ENCODE measurements at regions not wholly inside any gene's neighbourhood (a gene's known extent, or its start where the extent isn't known, plus 50 kb on each side); places are given as distances from the start of the nearest gene placed in this dataset.

DNA sequence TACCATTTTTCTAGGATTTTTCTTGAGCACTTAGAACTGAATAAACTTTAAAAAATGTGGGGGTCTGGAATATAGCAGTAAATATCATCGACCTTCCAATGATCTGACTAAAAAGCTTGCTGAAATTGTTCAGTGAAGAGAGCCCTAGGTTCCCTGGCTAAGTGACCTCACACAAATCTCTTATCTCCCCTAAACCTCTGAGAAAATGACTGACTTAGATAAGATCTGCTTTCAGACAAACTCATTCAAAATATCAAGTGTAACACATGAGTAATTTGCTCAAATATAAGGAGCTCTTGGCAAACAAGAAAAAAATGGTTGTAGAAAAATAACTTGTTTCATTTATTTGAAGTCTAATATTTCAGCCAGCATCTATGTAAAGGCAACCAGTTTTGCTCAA, 441.7 kb upstream of the SLIT2 start:
- H3K27ac ChIP-seq (ENCODE audit: low read length), result no peak overlapping the region
- no peak overlapping the region for H3K9ac ChIP-seq (ENCODE audit: low read length)
- no peaks in the 10 kb centered on the region for H3K4me1 ChIP-seq (ENCODE audit: control insufficient read depth, low read depth, low read length)
- H3K36me3 ChIP-seq (ENCODE audit: control insufficient read depth, low read depth, low read length), result no peaks in the 10 kb centered on the region
- no peaks in the 10 kb centered on the region for H3K27me3 ChIP-seq (ENCODE audit: control insufficient read depth, insufficient read depth, low read length)
- H3K9me3 ChIP-seq (ENCODE audit: control insufficient read depth, low read depth, low read length), result no peaks in the 10 kb centered on the region
- no peak overlapping the region for H3K4me3 ChIP-seq (ENCODE audit: low read length)

- H3K4me1 ChIP-seq (ENCODE audit: control insufficient read depth, low read depth, low read length), result no peaks in the 10 kb centered on the region
- no peaks in the 10 kb centered on the region for H3K27me3 ChIP-seq (ENCODE audit: control insufficient read depth, insufficient read depth, low read length)
- H3K36me3 ChIP-seq (ENCODE audit: control insufficient read depth, low read depth, low read length), result no peaks in the 10 kb centered on the region
- H3K9ac ChIP-seq (ENCODE audit: low read length), result no peak overlapping the region
- H3K27ac ChIP-seq (ENCODE audit: low read length), result no peak overlapping the region
- H3K4me3 ChIP-seq (ENCODE audit: low read length), result no peak overlapping the region
- H3K9me3 ChIP-seq (ENCODE audit: control insufficient read depth, low read depth, low read length), result no peaks in the 10 kb centered on the region
Measured at GRCh38 chr4:19807505-19807904, 444.2 kb upstream of the SLIT2 start.

- H3K36me3 ChIP-seq (ENCODE audit: control insufficient read depth, low read depth, low read length), result no peaks in the 10 kb centered on the region
- H3K9ac ChIP-seq (ENCODE audit: low read length), result no peak overlapping the region
- H3K27me3 ChIP-seq (ENCODE audit: control insufficient read depth, insufficient read depth, low read length), result no peaks in the 10 kb centered on the region
- no peak overlapping the region for H3K27ac ChIP-seq (ENCODE audit: low read length)
- no peaks in the 10 kb centered on the region for H3K4me1 ChIP-seq (ENCODE audit: control insufficient read depth, low read depth, low read length)
- no peak overlapping the region for H3K4me3 ChIP-seq (ENCODE audit: low read length)
- no peaks in the 10 kb centered on the region for H3K9me3 ChIP-seq (ENCODE audit: control insufficient read depth, low read depth, low read length)
Measured at GRCh38 chr4:19806865-19807264, 444.8 kb upstream of the SLIT2 start.

DNA sequence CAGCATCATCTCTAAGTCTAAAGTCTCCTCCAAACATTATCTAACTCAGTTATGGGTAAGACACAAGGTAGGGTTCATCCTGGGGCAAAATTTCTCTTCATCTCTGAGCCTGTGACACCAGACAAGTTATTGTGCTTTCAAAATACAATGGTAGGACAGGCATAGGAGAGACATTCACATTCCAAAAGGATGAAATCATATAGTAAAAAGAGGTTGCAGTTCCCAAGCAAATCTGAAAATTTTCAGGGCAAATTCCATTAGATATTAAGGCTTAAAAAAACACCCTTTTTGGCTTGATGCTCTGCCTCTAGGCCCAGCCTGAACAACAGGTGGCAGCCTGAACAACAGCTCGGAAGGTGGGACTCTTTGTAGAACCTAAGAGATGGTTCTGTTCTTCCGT, 448.3 kb upstream of the SLIT2 start:
- Histone ChIP-seq H3K9ac (ENCODE audit: low read length) (no peak overlapping the region), H3K9me3 (ENCODE audit: control insufficient read depth, low read depth, low read length) (no peaks in the 10 kb centered on the region), H3K4me1 (ENCODE audit: control insufficient read depth, low read depth, low read length) (no peaks in the 10 kb centered on the region), H3K36me3 (ENCODE audit: control insufficient read depth, low read depth, low read length) (no peaks in the 10 kb centered on the region), H3K4me3 (ENCODE audit: low read length) (no peak overlapping the region), H3K27me3 (ENCODE audit: control insufficient read depth, insufficient read depth, low read length) (no peaks in the 10 kb centered on the region), H3K27ac (ENCODE audit: low read length) (no peak overlapping the region)

GRCh38 chr4:19793831-19794230, 457.9 kb upstream of the SLIT2 start:
- Histone ChIP-seq H3K9me3 (ENCODE audit: control insufficient read depth, low read depth, low read length) (no peaks in the 10 kb centered on the region), H3K27ac (ENCODE audit: low read length) (no peak overlapping the region), H3K9ac (ENCODE audit: low read length) (no peak overlapping the region), H3K4me1 (ENCODE audit: control insufficient read depth, low read depth, low read length) (no peaks in the 10 kb centered on the region), H3K36me3 (ENCODE audit: control insufficient read depth, low read depth, low read length) (no peaks in the 10 kb centered on the region), H3K4me3 (ENCODE audit: low read length) (no peak overlapping the region), H3K27me3 (ENCODE audit: control insufficient read depth, insufficient read depth, low read length) (no peaks in the 10 kb centered on the region)

- Histone ChIP-seq H3K4me3 (ENCODE audit: low read length) (no peak overlapping the region), H3K9ac (ENCODE audit: low read length) (no peak overlapping the region), H3K27me3 (ENCODE audit: control insufficient read depth, insufficient read depth, low read length) (no peaks in the 10 kb centered on the region), H3K27ac (ENCODE audit: low read length) (no peak overlapping the region), H3K9me3 (ENCODE audit: control insufficient read depth, low read depth, low read length) (no peaks in the 10 kb centered on the region), H3K4me1 (ENCODE audit: control insufficient read depth, low read depth, low read length) (no peaks in the 10 kb centered on the region), H3K36me3 (ENCODE audit: control insufficient read depth, low read depth, low read length) (no peaks in the 10 kb centered on the region)
Measured at GRCh38 chr4:19791422-19792123, 460.1 kb upstream of the SLIT2 start.

GRCh38 chr4:19786616-19787015, 465.1 kb upstream of the SLIT2 start:
- Histone ChIP-seq H3K27ac (ENCODE audit: low read length) (no peak overlapping the region), H3K27me3 (ENCODE audit: control insufficient read depth, insufficient read depth, low read length) (no peaks in the 10 kb centered on the region), H3K4me1 (ENCODE audit: control insufficient read depth, low read depth, low read length) (no peaks in the 10 kb centered on the region), H3K9ac (ENCODE audit: low read length) (no peak overlapping the region), H3K9me3 (ENCODE audit: control insufficient read depth, low read depth, low read length) (peaks cover 13% of the 10 kb centered on the region), H3K36me3 (ENCODE audit: control insufficient read depth, low read depth, low read length) (no peaks in the 10 kb centered on the region), H3K4me3 (ENCODE audit: low read length) (no peak overlapping the region)

GRCh38 chr4:19783667-19784223, 468.0 kb upstream of the SLIT2 start:
- Histone ChIP-seq H3K9ac (ENCODE audit: low read length) (no peak overlapping the region), H3K36me3 (ENCODE audit: control insufficient read depth, low read depth, low read length) (no peaks in the 10 kb centered on the region), H3K4me1 (ENCODE audit: control insufficient read depth, low read depth, low read length) (no peaks in the 10 kb centered on the region), H3K27me3 (ENCODE audit: control insufficient read depth, insufficient read depth, low read length) (no peaks in the 10 kb centered on the region), H3K4me3 (ENCODE audit: low read length) (no peak overlapping the region), H3K9me3 (ENCODE audit: control insufficient read depth, low read depth, low read length) (peaks cover 13% of the 10 kb centered on the region), H3K27ac (ENCODE audit: low read length) (no peak overlapping the region)

DNA sequence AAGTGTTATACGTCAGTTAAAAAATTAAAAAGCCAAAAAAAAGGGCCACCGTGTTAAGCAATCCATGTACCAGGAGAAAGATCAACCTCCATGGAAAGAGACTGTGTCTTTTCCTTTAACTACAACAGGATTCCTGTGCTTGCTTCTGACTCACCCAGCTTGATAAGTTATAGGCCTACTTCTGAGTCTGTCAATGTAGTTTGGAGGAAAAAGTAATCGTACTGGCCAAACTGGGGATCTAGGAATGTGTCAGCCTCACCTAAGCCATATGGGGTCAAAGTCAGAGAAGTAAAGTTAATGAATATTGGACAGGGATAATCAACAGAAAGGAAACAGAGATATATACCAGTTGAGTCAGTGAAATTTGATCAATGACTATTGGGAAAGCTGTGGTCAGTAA, 470.8 kb upstream of the SLIT2 start:
- Histone ChIP-seq H3K4me1 (ENCODE audit: control insufficient read depth, low read depth, low read length) (no peaks in the 10 kb centered on the region), H3K4me3 (ENCODE audit: low read length) (no peak overlapping the region), H3K27ac (ENCODE audit: low read length) (no peak overlapping the region), H3K27me3 (ENCODE audit: control insufficient read depth, insufficient read depth, low read length) (no peaks in the 10 kb centered on the region), H3K9me3 (ENCODE audit: control insufficient read depth, low read depth, low read length) (peaks cover 13% of the 10 kb centered on the region), H3K9ac (ENCODE audit: low read length) (no peak overlapping the region), H3K36me3 (ENCODE audit: control insufficient read depth, low read depth, low read length) (no peaks in the 10 kb centered on the region)

- no peak overlapping the region for H3K9ac ChIP-seq (ENCODE audit: low read length)
- no peak overlapping the region for H3K27ac ChIP-seq (ENCODE audit: low read length)
- H3K36me3 ChIP-seq (ENCODE audit: control insufficient read depth, low read depth, low read length), result no peaks in the 10 kb centered on the region
- H3K4me3 ChIP-seq (ENCODE audit: low read length), result no peak overlapping the region
- H3K9me3 ChIP-seq (ENCODE audit: control insufficient read depth, low read depth, low read length), result no peaks in the 10 kb centered on the region
- H3K4me1 ChIP-seq (ENCODE audit: control insufficient read depth, low read depth, low read length), result no peaks in the 10 kb centered on the region
- H3K27me3 ChIP-seq (ENCODE audit: control insufficient read depth, insufficient read depth, low read length), result no peaks in the 10 kb centered on the region
Measured at GRCh38 chr4:19776929-19777328, 474.8 kb upstream of the SLIT2 start.

GRCh38 chr4:19776021-19776459, 475.7 kb upstream of the SLIT2 start:
- Histone ChIP-seq H3K36me3 (ENCODE audit: control insufficient read depth, low read depth, low read length) (no peaks in the 10 kb centered on the region), H3K27me3 (ENCODE audit: control insufficient read depth, insufficient read depth, low read length) (no peaks in the 10 kb centered on the region), H3K27ac (ENCODE audit: low read length) (no peak overlapping the region), H3K9ac (ENCODE audit: low read length) (no peak overlapping the region), H3K9me3 (ENCODE audit: control insufficient read depth, low read depth, low read length) (no peaks in the 10 kb centered on the region), H3K4me3 (ENCODE audit: low read length) (no peak overlapping the region), H3K4me1 (ENCODE audit: control insufficient read depth, low read depth, low read length) (no peaks in the 10 kb centered on the region)

- Histone ChIP-seq H3K9ac (ENCODE audit: low read length) (no peak overlapping the region), H3K4me3 (ENCODE audit: low read length) (no peak overlapping the region), H3K9me3 (ENCODE audit: control insufficient read depth, low read depth, low read length) (no peaks in the 10 kb centered on the region), H3K4me1 (ENCODE audit: control insufficient read depth, low read depth, low read length) (no peaks in the 10 kb centered on the region), H3K27me3 (ENCODE audit: control insufficient read depth, insufficient read depth, low read length) (no peaks in the 10 kb centered on the region), H3K36me3 (ENCODE audit: control insufficient read depth, low read depth, low read length) (no peaks in the 10 kb centered on the region), H3K27ac (ENCODE audit: low read length) (no peak overlapping the region)
Measured at GRCh38 chr4:19774690-19775256, 476.9 kb upstream of the SLIT2 start.

Measured in iPS-18a (cell line).